PC-3 (cell line): ENCODE measurements at regions not wholly inside any gene's neighbourhood (a gene's known extent, or its start where the extent isn't known, plus 50 kb on each side); places are given as distances from the start of the nearest gene placed in this dataset.

ENCODE experiments used
- ATAC-seq: fragments of 200-7000 bp; cut with Tn5 transposase; 2 replicates; pipeline ENCODE4 v1.9.1; 2020; ENCODE audit warnings: mild to moderate bottlenecking, moderate library complexity
- BruUV-seq: library from RNA; stranded (reverse); fragments of 400-500 nt; replicated peaks from 2 replicates; lab custom pipeline; 2021; lab: Mats Ljungman, UMichigan
- CTCF ChIA-PET: fragments of 300-600 bp; sonication (Branson Sonifier 250); formaldehyde crosslinking; loops from one replicate; lab custom pipeline; 2022; ENCODE audit warnings: antibody characterized with exemption; lab: Charles Lee
- POLR2A ChIA-PET: fragments of 300-600 bp; sonication (Branson Sonifier 250); formaldehyde crosslinking; loops from one replicate; lab custom pipeline; 2022; ENCODE audit warnings: antibody characterized with exemption; ENCODE audit not compliant: unreplicated experiment; lab: Charles Lee
- DNase-seq: peaks from one replicate; pipeline ENCODE4 v3.0.0-alpha.2; 2015
- H2AFZ ChIP-seq: fragments of 300-600 bp; sonication (generic); 2 replicates; pipeline ENCODE4 v1.6.0; 2016; ENCODE audit warnings: antibody characterized with exemption, low read length
- H3F3A ChIP-seq: fragments of 300-600 bp; sonication (generic); one replicate; pipeline ENCODE4 v1.6.0; 2017; ENCODE audit warnings: antibody characterized with exemption, low read length, control low read depth, mild to moderate bottlenecking; ENCODE audit not compliant: unreplicated experiment
- H3K27ac ChIP-seq: fragments of 300-600 bp; sonication (generic); 2 replicates; pipeline ENCODE4 v1.5.1; 2016; ENCODE audit warnings: mild to moderate bottlenecking, low read length
- H3K27me3 ChIP-seq: fragments of 300-600 bp; sonication (generic); 2 replicates; pipeline ENCODE4 v1.6.1; 2016; ENCODE audit warnings: low read length, mixed read lengths
- H3K36me3 ChIP-seq: fragments of 300-600 bp; sonication (generic); 2 replicates; pipeline ENCODE4 v1.6.1; 2016; ENCODE audit warnings: low read depth, mixed run types, low read length, mixed read lengths
- H3K4me1 ChIP-seq: fragments of 300-600 bp; sonication (generic); 2 replicates; pipeline ENCODE4 v1.5.1; 2016; ENCODE audit warnings: low read length; ENCODE audit not compliant: insufficient read depth
- H3K4me2 ChIP-seq: fragments of 300-600 bp; sonication (generic); 2 replicates; pipeline ENCODE4 v1.6.0; 2016; ENCODE audit warnings: low read length
- H3K4me3 ChIP-seq: fragments of 300-600 bp; sonication (generic); 2 replicates; pipeline ENCODE4 v1.5.1; 2016; ENCODE audit warnings: mild to moderate bottlenecking, low read length, mixed read lengths
- H3K79me2 ChIP-seq: fragments of 300-600 bp; sonication (generic); 2 replicates; pipeline ENCODE4 v1.6.1; 2017; ENCODE audit warnings: low read length, mixed read lengths
- H3K9ac ChIP-seq: fragments of 300-600 bp; sonication (generic); 2 replicates; pipeline ENCODE4 v1.6.0; 2016; ENCODE audit warnings: mild to moderate bottlenecking, low read length
- H3K9me2 ChIP-seq: fragments of 300-600 bp; sonication (generic); replicated peaks from 2 replicates; pipeline ENCODE4 v1.6.1; 2016; ENCODE audit warnings: mixed run types, low read length, mixed read lengths
- H3K9me3 ChIP-seq: fragments of 300-600 bp; sonication (generic); 2 replicates; pipeline ENCODE4 v1.6.1; 2016; ENCODE audit warnings: low read length, mixed read lengths
- H4K20me1 ChIP-seq: fragments of 300-600 bp; sonication (generic); 2 replicates; pipeline ENCODE4 v1.6.1; 2016; ENCODE audit warnings: low read length, mixed read lengths
- EZH2 ChIP-seq: fragments of 300-600 bp; sonication (generic); IDR thresholded peaks from one replicate; pipeline ENCODE4 v1.6.1; 2017; ENCODE audit warnings: antibody characterized with exemption, mild to moderate bottlenecking, low read length; ENCODE audit not compliant: unreplicated experiment
- EZH2phosphoT487 ChIP-seq: fragments of 300-600 bp; sonication (generic); IDR thresholded peaks from 2 replicates; pipeline ENCODE4 v1.6.1; 2018; ENCODE audit warnings: mild to moderate bottlenecking, antibody characterized with exemption, low read length, borderline replicate concordance
- intact Hi-C: fragments of 100-400 bp; cut with micrococcal nuclease; formaldehyde crosslinking; loops from 2 replicates; pipeline ENCODE4 v1.9.0; 2023
- TF ChIP-seq, protein P1 (sequence below): fragments of 300-600 bp; sonication (generic); conservative IDR thresholded peaks from 2 replicates; pipeline ENCODE4 v1.5.1; 2017; ENCODE audit warnings: antibody characterized with exemption, low read depth, mild to moderate bottlenecking, low read length

DNA sequence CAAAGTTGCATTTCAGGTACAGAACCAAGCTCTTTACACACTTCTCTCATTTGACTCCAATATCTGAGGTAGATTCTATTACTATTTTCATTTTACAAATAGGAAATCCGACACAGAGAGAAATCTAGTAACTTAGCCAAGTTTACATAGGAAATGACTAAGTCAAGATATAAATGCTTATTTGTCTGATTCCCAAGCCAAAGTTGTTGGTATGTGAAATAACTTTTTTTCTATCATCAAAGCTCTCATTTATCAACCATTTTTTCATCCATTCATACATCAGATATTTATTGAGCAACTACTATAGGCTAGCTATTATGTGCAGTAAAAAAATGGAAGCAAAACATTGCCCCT, 89.2 kb upstream of the MITF start:
- ChIA-PET POLR2A (interaction anchor here (0.6 kb wide), 1 partner anchor 269 kb away, joined by 3 read pairs; no protein-coding TSS in a partner anchor), CTCF (no interaction called here)
- H3K36me3 ChIP-seq: no peaks in the 10 kb centered on the region
- TF ChIP-seq, protein P1, sequence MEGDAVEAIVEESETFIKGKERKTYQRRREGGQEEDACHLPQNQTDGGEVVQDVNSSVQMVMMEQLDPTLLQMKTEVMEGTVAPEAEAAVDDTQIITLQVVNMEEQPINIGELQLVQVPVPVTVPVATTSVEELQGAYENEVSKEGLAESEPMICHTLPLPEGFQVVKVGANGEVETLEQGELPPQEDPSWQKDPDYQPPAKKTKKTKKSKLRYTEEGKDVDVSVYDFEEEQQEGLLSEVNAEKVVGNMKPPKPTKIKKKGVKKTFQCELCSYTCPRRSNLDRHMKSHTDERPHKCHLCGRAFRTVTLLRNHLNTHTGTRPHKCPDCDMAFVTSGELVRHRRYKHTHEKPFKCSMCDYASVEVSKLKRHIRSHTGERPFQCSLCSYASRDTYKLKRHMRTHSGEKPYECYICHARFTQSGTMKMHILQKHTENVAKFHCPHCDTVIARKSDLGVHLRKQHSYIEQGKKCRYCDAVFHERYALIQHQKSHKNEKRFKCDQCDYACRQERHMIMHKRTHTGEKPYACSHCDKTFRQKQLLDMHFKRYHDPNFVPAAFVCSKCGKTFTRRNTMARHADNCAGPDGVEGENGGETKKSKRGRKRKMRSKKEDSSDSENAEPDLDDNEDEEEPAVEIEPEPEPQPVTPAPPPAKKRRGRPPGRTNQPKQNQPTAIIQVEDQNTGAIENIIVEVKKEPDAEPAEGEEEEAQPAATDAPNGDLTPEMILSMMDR: no peak
- TF ChIP-seq EZH2phosphoT487: no peak
- no peak for TF ChIP-seq EZH2
- DNase-seq (peak; percentile 57), ATAC-seq (peak; percentile 53)
- no peaks in the 10 kb centered on the region for H4K20me1 ChIP-seq
- peak overlapping the region; percentile 49 for H3K4me3 ChIP-seq
- H3K4me2 ChIP-seq: peak overlapping the region; percentile 75
- H3K79me2 ChIP-seq: no peaks in the 10 kb centered on the region
- no peaks in the 10 kb centered on the region for H3K9me2 ChIP-seq
- H3K27me3 ChIP-seq: no peaks in the 10 kb centered on the region
- no peaks in the 10 kb centered on the region for H3K9me3 ChIP-seq
- peak overlapping the region; percentile 68 for H3K9ac ChIP-seq
- no peak overlapping the region for H2AFZ ChIP-seq
- H3K27ac ChIP-seq: peak overlapping the region; percentile 96
- BruUV-seq: no TSS peak
- peaks cover 30% of the 10 kb centered on the region for H3K4me1 ChIP-seq
- H3F3A ChIP-seq: no peaks in the 10 kb centered on the region
- intact Hi-C loops: no loop called here

DNA sequence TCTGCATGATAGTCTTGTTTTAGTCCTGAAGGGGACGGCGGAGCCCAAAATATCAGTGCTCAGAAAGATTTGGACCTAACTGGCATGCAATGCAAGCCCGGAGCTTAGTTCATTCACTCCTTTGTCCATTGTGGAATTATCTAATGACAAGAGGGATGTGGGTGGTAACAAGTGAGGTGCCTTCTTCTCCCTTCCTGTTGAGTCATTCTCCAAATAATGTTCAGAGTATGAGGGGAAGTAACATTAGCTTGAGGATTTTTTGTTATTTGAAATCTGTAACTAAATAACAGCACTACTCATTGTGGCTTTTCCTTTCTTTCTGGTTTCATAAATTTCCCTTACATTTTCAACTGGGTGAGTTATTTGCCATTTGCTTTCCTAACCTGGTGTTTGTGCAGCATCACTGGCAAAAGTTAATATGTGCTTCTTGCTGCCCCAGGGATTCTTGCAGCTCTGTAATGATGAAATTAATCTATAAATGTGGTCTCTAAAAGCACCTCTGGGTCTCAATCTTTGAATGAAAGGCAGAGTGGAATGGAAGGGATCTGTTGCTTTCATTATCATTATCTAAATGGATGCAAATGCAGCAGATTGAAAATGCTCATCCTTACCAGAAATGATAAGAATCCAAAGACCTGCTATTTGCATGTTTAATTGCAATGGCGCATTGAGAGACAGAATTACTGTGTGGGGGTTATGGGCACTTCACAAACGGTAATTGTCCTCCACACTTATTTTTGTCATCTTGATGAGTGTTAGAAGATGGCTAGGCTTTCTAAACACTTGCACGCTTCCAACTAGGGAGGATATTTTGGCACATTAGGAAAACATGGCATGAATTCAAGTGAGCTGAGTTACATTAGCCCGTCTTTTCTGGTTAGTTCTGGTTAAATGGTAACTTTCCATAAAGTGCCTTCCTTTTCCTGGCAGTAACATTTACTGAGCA, 89.9 kb upstream of the MITF start:
- peak; percentile 70 for DNase-seq
- peak overlapping the region; percentile 96 for H3K27ac ChIP-seq
- CTCF ChIA-PET: no interaction called here

More for the DNA sequence above, 89.9 kb upstream of the MITF start:
- no peaks in the 10 kb centered on the region for H4K20me1 ChIP-seq
- H3K9me2 ChIP-seq: no peaks in the 10 kb centered on the region
- intact Hi-C loops: no loop called here
- ATAC-seq: peak; percentile 95
- peak overlapping the region; percentile 49; the same call in 1 of the 2 replicates for H2AFZ ChIP-seq
- peak overlapping the region; percentile 49 for H3K4me3 ChIP-seq
- H3K36me3 ChIP-seq: no peaks in the 10 kb centered on the region
- no TSS peak for BruUV-seq
- POLR2A ChIA-PET: interaction anchor here (0.6 to 0.7 kb wide), 3 partner anchors 118 to 695 kb away, joined by 3 read pairs; no protein-coding TSS in a partner anchor
- no peaks in the 10 kb centered on the region for H3K27me3 ChIP-seq
- no peaks in the 10 kb centered on the region for H3K9me3 ChIP-seq
- no peak for TF ChIP-seq EZH2
- TF ChIP-seq, protein P1: no peak
- TF ChIP-seq EZH2phosphoT487: no peak
- H3K79me2 ChIP-seq: no peaks in the 10 kb centered on the region
- H3K4me1 ChIP-seq: peaks cover 30% of the 10 kb centered on the region
- H3F3A ChIP-seq: no peaks in the 10 kb centered on the region
- H3K4me2 ChIP-seq: peak overlapping the region; percentile 75
- H3K9ac ChIP-seq: peak overlapping the region; percentile 68
